IMR-90 (cell line): ENCODE measurements at regions not wholly inside any gene's neighbourhood (a gene's known extent, or its start where the extent isn't known, plus 50 kb on each side); places are given as distances from the start of the nearest gene placed in this dataset.

Experiments used
- ATAC-seq: fragments of 200-7000 bp; cut with Tn5 transposase; 2 replicates; pipeline ENCODE4 v1.9.1; 2020; ENCODE audit warnings: low read depth, mild to moderate bottlenecking, moderate library complexity
- BruUV-seq: library from RNA; stranded (reverse); fragments of 400-500 nt; replicated peaks from 2 replicates; lab custom pipeline; 2021; lab: Mats Ljungman, UMichigan
- CTCF ChIA-PET: fragments of 300-600 bp; formaldehyde crosslinking; extraction: SDS; loops from one replicate; lab custom pipeline; 2021; ENCODE audit warnings: antibody characterized with exemption; lab: Yijun Ruan, JAX
- POLR2A ChIA-PET: fragments of 300-600 bp; sonication (Branson Sonifier 250); formaldehyde crosslinking; loops from one replicate; lab custom pipeline; 2022; ENCODE audit warnings: antibody characterized with exemption; ENCODE audit not compliant: unreplicated experiment; lab: Charles Lee
- DNase-seq: peaks from one replicate; pipeline ENCODE4 v3.0.0; 2013
- H2AFZ ChIP-seq: replicated peaks from 2 replicates; pipeline ENCODE3; 2013; ENCODE audit warnings: low read length, mild to moderate bottlenecking; ENCODE audit not compliant: poor library complexity
- H2AK5ac ChIP-seq: 2 replicates; pipeline ENCODE4 v1.6.1; 2013; ENCODE audit warnings: low read depth, low read length, inconsistent platforms
- H2AK9ac ChIP-seq: replicated peaks from 2 replicates; pipeline ENCODE3; 2013; ENCODE audit warnings: mild to moderate bottlenecking, low read depth, low read length, moderate library complexity; ENCODE audit not compliant: poor library complexity
- H2BK120ac ChIP-seq: 2 replicates; pipeline ENCODE4 v1.6.1; 2013; ENCODE audit warnings: low read depth, low read length, inconsistent platforms
- H2BK15ac ChIP-seq: 3 replicates; pipeline ENCODE4 v1.6.1; 2013; ENCODE audit warnings: low read depth, low read length, inconsistent platforms
- H2BK20ac ChIP-seq: 2 replicates; pipeline ENCODE4 v1.6.1; 2013; ENCODE audit warnings: low read depth, mild to moderate bottlenecking, inconsistent platforms, low read length, moderate library complexity
- H2BK5ac ChIP-seq: 2 replicates; pipeline ENCODE4 v1.6.1; 2013; ENCODE audit warnings: mild to moderate bottlenecking, low read depth, low read length, inconsistent platforms; ENCODE audit not compliant: poor library complexity, severe bottlenecking
- H3K14ac ChIP-seq: replicated peaks from 2 replicates; pipeline ENCODE4 v1.6.1; 2013; ENCODE audit warnings: low read depth, low read length, inconsistent platforms
- H3K18ac ChIP-seq: 2 replicates; pipeline ENCODE4 v1.6.1; 2013; ENCODE audit warnings: low read depth, low read length, control low read depth
- H3K23ac ChIP-seq: 2 replicates; pipeline ENCODE4 v1.6.1; 2013; ENCODE audit warnings: low read depth, low read length, inconsistent platforms
- H3K27ac ChIP-seq: 2 replicates; pipeline ENCODE4 v1.5.1; 2013; ENCODE audit warnings: mild to moderate bottlenecking, control low read depth, low read length; ENCODE audit not compliant: insufficient read depth
- H3K27me3 ChIP-seq: 2 replicates; pipeline ENCODE4 v1.6.1; 2013; ENCODE audit warnings: low read length; ENCODE audit not compliant: control insufficient read depth, insufficient read depth
- H3K36me3 ChIP-seq: 2 replicates; pipeline ENCODE4 v1.6.1; 2013; ENCODE audit warnings: low read length, mixed read lengths; ENCODE audit not compliant: control insufficient read depth, insufficient read depth
- H3K4ac ChIP-seq: 2 replicates; pipeline ENCODE4 v1.6.1; 2013; ENCODE audit warnings: low read depth, low read length, inconsistent platforms
- H3K4me1 ChIP-seq: 2 replicates; pipeline ENCODE4 v1.6.1; 2013; ENCODE audit warnings: low read length, mixed read lengths; ENCODE audit not compliant: control insufficient read depth, insufficient read depth
- H3K4me2 ChIP-seq: 2 replicates; pipeline ENCODE4 v1.6.1; 2013; ENCODE audit warnings: low read depth, mild to moderate bottlenecking, control low read depth, low read length, moderate library complexity
- H3K4me3 ChIP-seq: 2 replicates; pipeline ENCODE4 v1.5.1; 2013; ENCODE audit warnings: low read depth, mild to moderate bottlenecking, control low read depth, low read length, moderate library complexity; ENCODE audit not compliant: insufficient read depth
- H3K56ac ChIP-seq: 2 replicates; pipeline ENCODE4 v1.6.1; 2013; ENCODE audit warnings: low read length, inconsistent platforms; ENCODE audit not compliant: insufficient read depth; ENCODE audit errors: extremely low read depth
- H3K79me1 ChIP-seq, 2 experiments: 2 replicates each; pipeline ENCODE4 v1.6.1; 2013; ENCODE audit warnings: low read length in 2 of 2, inconsistent platforms in 1 of 2, low read depth in 1 of 2
- H3K9ac ChIP-seq: 2 replicates; pipeline ENCODE4 v1.6.1; 2013; ENCODE audit warnings: low read depth, low read length, control low read depth
- H3K9me1 ChIP-seq: 2 replicates; pipeline ENCODE4 v1.6.1; 2013; ENCODE audit warnings: low read length, inconsistent platforms; ENCODE audit not compliant: insufficient read depth
- H3K9me3 ChIP-seq: 2 replicates; pipeline ENCODE4 v1.6.1; 2013; ENCODE audit warnings: low read length; ENCODE audit not compliant: control insufficient read depth, insufficient read depth
- H4K20me1 ChIP-seq: 2 replicates; pipeline ENCODE4 v1.6.1; 2013; ENCODE audit warnings: low read length, inconsistent platforms; ENCODE audit not compliant: insufficient read depth
- H4K5ac ChIP-seq: 2 replicates; pipeline ENCODE4 v1.6.1; 2013; ENCODE audit warnings: mild to moderate bottlenecking, low read depth, low read length, control low read depth
- H4K8ac ChIP-seq, 2 experiments: 2 replicates each; pipeline ENCODE4 v1.6.1; 2013; ENCODE audit warnings: low read depth in 2 of 2, low read length in 2 of 2, control low read depth in 1 of 2, inconsistent platforms in 1 of 2
- H4K91ac ChIP-seq: 2 replicates; pipeline ENCODE4 v1.6.1; 2013; ENCODE audit warnings: low read depth, low read length, inconsistent platforms; ENCODE audit not compliant: insufficient read depth
- BHLHE40 ChIP-seq: fragments of 150-350 bp; IDR thresholded peaks from 2 replicates; pipeline ENCODE4 v1.6.1; 2016; ENCODE audit warnings: mild to moderate bottlenecking, low read depth, low read length
- CEBPB ChIP-seq: IDR thresholded peaks from 2 replicates; pipeline ENCODE4 v1.6.1; 2012; ENCODE audit warnings: low read depth, low read length, improper control_type of control experiment
- CHD1 ChIP-seq: IDR thresholded peaks from 2 replicates; pipeline ENCODE4 v1.6.1; 2012; ENCODE audit warnings: low read depth, low read length, improper control_type of control experiment
- FOS ChIP-seq: fragments of 150-350 bp; IDR thresholded peaks from 2 replicates; pipeline ENCODE4 v1.6.1; 2016; ENCODE audit warnings: low read depth, low read length
- MAZ ChIP-seq: IDR thresholded peaks from 2 replicates; pipeline ENCODE4 v1.6.1; 2012; ENCODE audit warnings: low read depth, mild to moderate bottlenecking, low read length, improper control_type of control experiment, moderate library complexity, borderline replicate concordance
- MXI1 ChIP-seq: IDR thresholded peaks from 2 replicates; pipeline ENCODE4 v1.6.1; 2012; ENCODE audit warnings: low read depth, mild to moderate bottlenecking, low read length, moderate library complexity, borderline replicate concordance
- NFE2L2 ChIP-seq: fragments of 150-350 bp; IDR thresholded peaks from 2 replicates; pipeline ENCODE4 v1.6.1; 2016; ENCODE audit warnings: low read depth, mild to moderate bottlenecking, low read length
- POLR2A ChIP-seq: IDR thresholded peaks from 2 replicates; pipeline ENCODE4 v1.6.1; 2012; ENCODE audit warnings: mild to moderate bottlenecking, low read depth, low read length
- RAD21 ChIP-seq: IDR thresholded peaks from 2 replicates; pipeline ENCODE4 v1.6.1; 2012; ENCODE audit warnings: low read length, improper control_type of control experiment
- RCOR1 ChIP-seq: IDR thresholded peaks from 2 replicates; pipeline ENCODE4 v1.6.1; 2012; ENCODE audit warnings: mild to moderate bottlenecking, low read length, improper control_type of control experiment; ENCODE audit not compliant: insufficient replicate concordance
- RFX5 ChIP-seq: IDR thresholded peaks from 2 replicates; pipeline ENCODE4 v1.8.0; 2012; ENCODE audit warnings: low read depth, mild to moderate bottlenecking, low read length, moderate library complexity
- SMC3 ChIP-seq: fragments of 150-350 bp; IDR thresholded peaks from 2 replicates; pipeline ENCODE4 v1.6.1; 2016; ENCODE audit warnings: low read depth, mild to moderate bottlenecking, antibody characterized with exemption, low read length, moderate library complexity
- WGBS, 2 experiments: methylation state at CpG; one replicate each; pipeline versions ENCODE4 v1.1.5 to v1.1.7; 2013; ENCODE audit warnings: missing lambda C conversion rate in 2 of 2; ENCODE audit not compliant: insufficient read length in 1 of 2; ENCODE audit errors: extremely low coverage in 2 of 2; 5-methylcytosine and 5-hydroxymethylcytosine counted together
- dilution Hi-C: fragments of 300-500 bp; cut with HindIII; formaldehyde crosslinking; loops from one replicate; pipeline ENCODE4 v1.14.3; 2018; ENCODE audit warnings: low sequenced_read_pairs; ENCODE audit not compliant: unreplicated experiment
- in situ Hi-C: fragments of 300-500 bp; cut with MboI; formaldehyde crosslinking; loops from 3 replicates; pipeline ENCODE4 v1.14.3; 2019; ENCODE audit warnings: low sequenced_read_pairs, inconsistent platforms, mixed read lengths
- intact Hi-C: fragments of 100-400 bp; cut with micrococcal nuclease; formaldehyde crosslinking; loops from 2 replicates; pipeline ENCODE4 v1.10.0; 2022
- TF ChIP-seq, protein P1 (sequence below): fragments of 150-350 bp; IDR thresholded peaks from 2 replicates; pipeline ENCODE4 v1.6.1; 2016; ENCODE audit warnings: low read depth, mild to moderate bottlenecking, low read length, moderate library complexity, borderline replicate concordance
- TF ChIP-seq, protein P2 (sequence below): fragments of 150-350 bp; IDR thresholded peaks from 2 replicates; pipeline ENCODE4 v1.6.1; 2017; ENCODE audit warnings: mild to moderate bottlenecking, antibody characterized with exemption, low read length, low read depth
- TF ChIP-seq, protein P3 (sequence below): conservative IDR thresholded peaks from 2 replicates; pipeline ENCODE4 v1.5.1; 2012; ENCODE audit warnings: mild to moderate bottlenecking, low read depth, low read length, improper control_type of control experiment

DNA sequence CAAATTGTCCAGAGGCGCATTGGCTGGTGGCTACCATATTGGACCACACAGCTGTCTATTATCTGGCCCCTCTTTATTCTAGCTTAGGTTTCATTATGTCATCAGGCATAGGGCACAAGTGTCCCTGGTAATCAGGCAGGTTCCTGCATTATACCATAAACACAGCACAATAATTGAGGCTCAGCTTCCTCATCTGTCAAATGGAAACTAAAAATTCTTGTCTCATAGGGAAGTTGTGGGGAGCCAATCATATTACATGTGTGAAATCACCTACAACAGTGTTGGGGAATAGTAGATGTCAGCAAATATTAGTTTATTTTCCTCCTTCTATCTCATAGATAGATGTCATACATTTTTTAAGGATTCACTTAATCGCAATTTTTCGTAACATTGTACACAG is 231.0 kb upstream of the SORL1-AS1 start:
- intact Hi-C loops (no loop called here), dilution Hi-C loops (no loop called here), in situ Hi-C loops (no loop called here)
- no peak overlapping the region for H3K4me2 ChIP-seq
- H2AK9ac ChIP-seq: no peak overlapping the region
- no peaks in the 10 kb centered on the region for H3K79me1 ChIP-seq
- no peak overlapping the region for H3K18ac ChIP-seq
- 100% methylated on average over 1 of the region's 3 CpGs; no CpG with 5 or more reads in 1 of the 2 experiments for WGBS, 2 experiments
- no peak overlapping the region for H2AK5ac ChIP-seq
- BruUV-seq: no TSS peak
- ATAC-seq: no peak
- no peak overlapping the region for H3K4ac ChIP-seq
- no peak overlapping the region for H2BK15ac ChIP-seq
- no peak overlapping the region for H2BK5ac ChIP-seq
- H2BK20ac ChIP-seq: no peak overlapping the region
- no peak overlapping the region for H3K27ac ChIP-seq
- ChIA-PET CTCF (interaction anchor here (0.6 kb wide), 1 partner anchor 391 kb away, joined by 3 read pairs; no protein-coding TSS in a partner anchor), POLR2A (no interaction called here)
- no peak overlapping the region for H4K5ac ChIP-seq
- H3K9ac ChIP-seq: no peak overlapping the region
- no peaks in the 10 kb centered on the region for H3K36me3 ChIP-seq
- no peaks in the 10 kb centered on the region for H4K20me1 ChIP-seq
- H2BK120ac ChIP-seq: no peak overlapping the region
- H4K91ac ChIP-seq: no peak overlapping the region
- no peak overlapping the region for H3K23ac ChIP-seq
- TF ChIP-seq NFE2L2 (no peak), SMC3 (no peak), RCOR1 (no peak), POLR2A (no peak), CHD1 (no peak), FOS (no peak), MAZ (no peak), CEBPB (no peak), RAD21 (no peak), BHLHE40 (no peak), MXI1 (no peak), RFX5 (no peak)
- TF ChIP-seq, protein P1, sequence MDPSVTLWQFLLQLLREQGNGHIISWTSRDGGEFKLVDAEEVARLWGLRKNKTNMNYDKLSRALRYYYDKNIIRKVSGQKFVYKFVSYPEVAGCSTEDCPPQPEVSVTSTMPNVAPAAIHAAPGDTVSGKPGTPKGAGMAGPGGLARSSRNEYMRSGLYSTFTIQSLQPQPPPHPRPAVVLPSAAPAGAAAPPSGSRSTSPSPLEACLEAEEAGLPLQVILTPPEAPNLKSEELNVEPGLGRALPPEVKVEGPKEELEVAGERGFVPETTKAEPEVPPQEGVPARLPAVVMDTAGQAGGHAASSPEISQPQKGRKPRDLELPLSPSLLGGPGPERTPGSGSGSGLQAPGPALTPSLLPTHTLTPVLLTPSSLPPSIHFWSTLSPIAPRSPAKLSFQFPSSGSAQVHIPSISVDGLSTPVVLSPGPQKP: no peak
- TF ChIP-seq, protein P2, sequence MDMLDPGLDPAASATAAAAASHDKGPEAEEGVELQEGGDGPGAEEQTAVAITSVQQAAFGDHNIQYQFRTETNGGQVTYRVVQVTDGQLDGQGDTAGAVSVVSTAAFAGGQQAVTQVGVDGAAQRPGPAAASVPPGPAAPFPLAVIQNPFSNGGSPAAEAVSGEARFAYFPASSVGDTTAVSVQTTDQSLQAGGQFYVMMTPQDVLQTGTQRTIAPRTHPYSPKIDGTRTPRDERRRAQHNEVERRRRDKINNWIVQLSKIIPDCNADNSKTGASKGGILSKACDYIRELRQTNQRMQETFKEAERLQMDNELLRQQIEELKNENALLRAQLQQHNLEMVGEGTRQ: no peak
- TF ChIP-seq, protein P3, sequence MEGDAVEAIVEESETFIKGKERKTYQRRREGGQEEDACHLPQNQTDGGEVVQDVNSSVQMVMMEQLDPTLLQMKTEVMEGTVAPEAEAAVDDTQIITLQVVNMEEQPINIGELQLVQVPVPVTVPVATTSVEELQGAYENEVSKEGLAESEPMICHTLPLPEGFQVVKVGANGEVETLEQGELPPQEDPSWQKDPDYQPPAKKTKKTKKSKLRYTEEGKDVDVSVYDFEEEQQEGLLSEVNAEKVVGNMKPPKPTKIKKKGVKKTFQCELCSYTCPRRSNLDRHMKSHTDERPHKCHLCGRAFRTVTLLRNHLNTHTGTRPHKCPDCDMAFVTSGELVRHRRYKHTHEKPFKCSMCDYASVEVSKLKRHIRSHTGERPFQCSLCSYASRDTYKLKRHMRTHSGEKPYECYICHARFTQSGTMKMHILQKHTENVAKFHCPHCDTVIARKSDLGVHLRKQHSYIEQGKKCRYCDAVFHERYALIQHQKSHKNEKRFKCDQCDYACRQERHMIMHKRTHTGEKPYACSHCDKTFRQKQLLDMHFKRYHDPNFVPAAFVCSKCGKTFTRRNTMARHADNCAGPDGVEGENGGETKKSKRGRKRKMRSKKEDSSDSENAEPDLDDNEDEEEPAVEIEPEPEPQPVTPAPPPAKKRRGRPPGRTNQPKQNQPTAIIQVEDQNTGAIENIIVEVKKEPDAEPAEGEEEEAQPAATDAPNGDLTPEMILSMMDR: no peak
- H3K27me3 ChIP-seq: no peaks in the 10 kb centered on the region
- H2AFZ ChIP-seq: no peak overlapping the region
- H3K56ac ChIP-seq: no peak overlapping the region
- DNase-seq: no peak
- peaks cover 6% of the 10 kb centered on the region for H3K4me1 ChIP-seq
- no peaks in the 10 kb centered on the region for H3K9me3 ChIP-seq
- no peak overlapping the region for H3K4me3 ChIP-seq
- no peak overlapping the region for H4K8ac ChIP-seq
- no peak overlapping the region for H3K14ac ChIP-seq
- no peaks in the 10 kb centered on the region; the same call in 1 of the 2 replicates for H3K9me1 ChIP-seq
